Heart left ventricle (tissue), 13 donors: ENCODE measurements at regions not wholly inside any gene's neighbourhood (a gene's known extent, or its start where the extent isn't known, plus 50 kb on each side); places are given as distances from the start of the nearest gene placed in this dataset.

Experiments used
- POLR2A ChIP-seq, 2 donors: fragments of 450-650 bp; IDR thresholded peaks; one replicate each; pipeline ENCODE4 v1.6.1; 2017; ENCODE audit warnings: antibody characterized with exemption in 2 of 2, mild to moderate bottlenecking in 2 of 2, moderate library complexity in 2 of 2
- TF ChIP-seq, protein P1 (sequence below), 12 donors: fragments of 200-600 bp; sonication (generic) in 4 of 12; IDR thresholded peaks; one replicate each; pipeline versions ENCODE4 v1.5.0 to v1.8.0; 2018 to 2022; ENCODE audit warnings: antibody characterized with exemption in 12 of 12, mild to moderate bottlenecking in 5 of 12
- donor health status: ischemic (EF 13 %, LVEDD 7.1; RV severe dilation, severe dysfunction).
- donor health status: DM: no; HTN: yes; CAD: no.
- donor health status: DM: no; HTN: no; CAD: no.
- donor health status: ischemic (EF 25% LVEDD 6.9; RV normal size, moderate dysfunction).
- donor health status: ischemic (EF 25% LVEDD 5.7; RV mildly dilated, moderate dysfunction).
- donor health status: ischemic (EF 35%, LVEDD 5.7; RV mildly dilated, moderate dysfunction).
- donor health status: nonischemic (EF 11% LVEDD 7.7; RV severe dilation, severe dysfunction).
- donor health status: DM: yes; HTN: yes; CAD: no.
- donor health status: PGD.
- donor health status: ischemic (EF 29% LVEDD 5.4; RV normal size, mild dysfunction).
- donor health status: nonischemic (EF 23%, LVEDD 6.1; RV moderate dilation, normal function).

DNA sequence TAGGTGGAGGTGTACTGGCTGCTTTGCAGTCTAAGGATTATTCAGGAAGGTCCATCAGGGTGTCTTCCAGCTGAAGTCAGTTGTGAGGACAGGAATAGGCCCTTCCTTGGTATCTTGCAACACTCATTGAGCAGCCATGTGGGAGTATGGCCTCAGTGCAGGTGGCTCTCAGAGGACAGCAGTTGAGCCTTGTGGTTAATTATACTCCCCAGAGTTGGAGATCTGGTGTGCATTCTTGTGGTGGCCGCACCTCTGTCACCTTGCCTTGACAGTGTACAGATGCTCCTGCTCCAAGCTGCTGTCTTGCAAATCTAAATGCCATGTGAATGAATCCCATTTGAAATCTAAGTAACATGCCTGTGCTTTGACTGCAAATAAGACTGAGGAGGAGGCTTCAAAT, 339.9 kb upstream of the BCHE start:
- TF ChIP-seq, protein P1, sequence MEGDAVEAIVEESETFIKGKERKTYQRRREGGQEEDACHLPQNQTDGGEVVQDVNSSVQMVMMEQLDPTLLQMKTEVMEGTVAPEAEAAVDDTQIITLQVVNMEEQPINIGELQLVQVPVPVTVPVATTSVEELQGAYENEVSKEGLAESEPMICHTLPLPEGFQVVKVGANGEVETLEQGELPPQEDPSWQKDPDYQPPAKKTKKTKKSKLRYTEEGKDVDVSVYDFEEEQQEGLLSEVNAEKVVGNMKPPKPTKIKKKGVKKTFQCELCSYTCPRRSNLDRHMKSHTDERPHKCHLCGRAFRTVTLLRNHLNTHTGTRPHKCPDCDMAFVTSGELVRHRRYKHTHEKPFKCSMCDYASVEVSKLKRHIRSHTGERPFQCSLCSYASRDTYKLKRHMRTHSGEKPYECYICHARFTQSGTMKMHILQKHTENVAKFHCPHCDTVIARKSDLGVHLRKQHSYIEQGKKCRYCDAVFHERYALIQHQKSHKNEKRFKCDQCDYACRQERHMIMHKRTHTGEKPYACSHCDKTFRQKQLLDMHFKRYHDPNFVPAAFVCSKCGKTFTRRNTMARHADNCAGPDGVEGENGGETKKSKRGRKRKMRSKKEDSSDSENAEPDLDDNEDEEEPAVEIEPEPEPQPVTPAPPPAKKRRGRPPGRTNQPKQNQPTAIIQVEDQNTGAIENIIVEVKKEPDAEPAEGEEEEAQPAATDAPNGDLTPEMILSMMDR (IDR thresholded peaks at IDR 0.05), result no peak
- no peak for TF ChIP-seq POLR2A (IDR thresholded peaks at IDR 0.05)
